GM19372 (cell line): ENCODE measurements at regions not wholly inside any gene's neighbourhood (a gene's known extent, or its start where the extent isn't known, plus 50 kb on each side); places are given as distances from the start of the nearest gene placed in this dataset.

Source experiments
- ATAC-seq: cut with Tn5 transposase; IDR thresholded peaks from one replicate; pipeline ENCODE4 v1.9.1; 2021; ENCODE audit warnings: mild to moderate bottlenecking, low read depth, moderate library complexity; ENCODE audit not compliant: unreplicated experiment

DNA sequence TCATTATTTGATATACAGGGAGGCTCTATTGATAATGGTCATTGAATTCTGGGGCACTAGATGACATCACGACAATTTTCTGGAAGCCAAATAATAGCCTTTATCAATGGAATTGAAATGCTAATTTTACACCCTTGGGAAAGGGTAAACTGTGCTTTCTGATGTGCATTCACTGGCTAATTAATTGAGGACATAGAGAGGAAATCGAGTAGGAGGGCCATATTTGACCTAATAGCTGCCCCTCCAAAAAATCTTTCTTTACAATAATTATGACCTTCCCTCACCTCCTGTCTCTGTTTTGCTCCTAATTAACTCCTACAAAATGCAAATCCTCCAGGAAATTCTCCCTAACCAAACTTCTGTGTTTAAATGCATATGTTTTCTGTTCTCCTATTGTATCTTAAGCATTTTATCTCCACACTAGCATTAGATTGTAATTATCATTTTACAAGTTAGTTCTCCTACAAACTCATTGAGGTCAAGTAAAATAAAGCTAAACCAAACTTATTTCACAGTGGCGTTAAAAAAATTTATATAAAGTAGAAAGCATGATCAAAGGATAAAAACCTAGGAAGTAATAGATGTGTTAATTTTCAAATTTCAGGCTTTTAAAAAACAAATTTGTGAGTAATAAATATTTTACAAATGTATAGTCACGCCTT lies 1414.0 kb upstream of the AGA start:
- no peak for ATAC-seq

DNA sequence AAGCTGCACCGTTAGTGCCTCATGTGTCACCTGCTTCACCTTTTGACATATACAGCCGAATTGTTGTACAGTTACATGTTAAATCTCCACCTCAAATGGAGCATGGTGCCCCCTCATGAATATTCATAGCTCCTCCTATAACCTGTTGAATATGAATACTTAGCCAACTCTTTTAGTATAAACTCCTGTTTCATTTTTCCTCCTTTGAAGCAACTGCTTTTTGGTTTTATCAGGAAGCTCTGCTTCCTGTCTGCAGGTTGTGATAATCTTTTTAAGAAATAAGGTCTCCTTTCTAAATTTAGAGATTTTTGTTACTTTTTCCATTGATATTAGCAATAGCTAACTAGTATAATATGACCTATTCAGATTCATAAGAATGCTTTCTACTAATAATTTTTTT lies 1429.2 kb upstream of the AGA start:
- ATAC-seq, result no peak

DNA sequence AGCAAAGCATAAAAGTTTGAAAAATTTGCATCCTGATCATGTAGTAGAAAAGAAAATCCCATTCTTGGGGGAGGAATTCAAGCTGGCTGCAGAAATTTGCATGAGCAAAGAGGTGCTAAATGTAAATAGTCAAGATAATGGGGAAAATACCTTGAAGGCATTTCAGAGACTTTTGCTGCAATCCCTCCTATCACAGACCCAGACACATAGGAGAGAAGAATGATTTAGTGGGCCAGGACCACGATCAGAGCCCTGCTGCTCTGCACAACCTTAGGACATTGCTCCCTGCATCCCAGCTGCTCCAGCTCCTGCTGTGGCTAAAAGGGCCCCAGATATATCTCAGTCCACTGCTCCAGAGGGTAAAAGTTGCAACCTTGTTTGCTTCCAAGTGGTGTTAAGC lies 1439.7 kb upstream of the AGA start:
- ATAC-seq, result no peak

DNA sequence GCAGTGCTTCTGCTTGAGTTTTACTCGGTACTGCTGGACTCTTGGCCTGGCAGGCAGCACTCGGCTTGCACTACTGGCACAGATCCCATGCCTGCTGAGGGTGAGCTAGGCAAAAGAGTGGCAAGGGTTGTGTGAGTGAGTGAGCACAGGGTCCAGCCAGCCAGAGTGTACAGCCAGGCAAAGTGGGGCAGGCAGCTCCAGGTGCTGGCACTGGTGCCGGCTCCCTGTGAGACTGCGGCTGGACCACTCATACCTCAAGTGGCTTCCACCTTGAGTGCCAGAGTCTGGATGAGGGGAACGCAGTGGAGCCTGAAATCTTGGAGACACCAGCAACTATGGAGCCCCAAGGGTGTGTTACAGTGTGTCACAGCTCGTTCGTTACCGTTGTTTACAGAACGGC lies 1451.9 kb upstream of the AGA start:
- ATAC-seq, result no peak

DNA sequence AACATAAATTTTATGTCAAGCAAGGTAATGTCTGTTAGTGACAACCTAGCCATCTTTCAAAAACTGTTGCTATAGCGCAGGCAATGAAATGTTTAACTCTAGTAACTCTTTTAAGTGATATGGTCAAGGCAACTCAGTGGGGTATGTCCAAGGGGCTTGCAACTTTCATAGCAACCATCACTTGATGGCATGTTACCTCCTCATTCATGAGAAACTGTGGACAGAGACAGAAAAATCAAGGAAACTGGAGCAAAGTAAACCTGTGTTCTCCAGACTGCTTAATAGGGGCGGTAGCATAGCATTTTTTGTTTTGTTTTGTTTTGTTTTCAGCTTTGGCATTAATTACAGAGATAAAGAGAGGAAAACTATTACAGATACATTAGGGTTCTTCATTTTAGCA lies 1456.8 kb upstream of the AGA start:
- no peak for ATAC-seq

DNA sequence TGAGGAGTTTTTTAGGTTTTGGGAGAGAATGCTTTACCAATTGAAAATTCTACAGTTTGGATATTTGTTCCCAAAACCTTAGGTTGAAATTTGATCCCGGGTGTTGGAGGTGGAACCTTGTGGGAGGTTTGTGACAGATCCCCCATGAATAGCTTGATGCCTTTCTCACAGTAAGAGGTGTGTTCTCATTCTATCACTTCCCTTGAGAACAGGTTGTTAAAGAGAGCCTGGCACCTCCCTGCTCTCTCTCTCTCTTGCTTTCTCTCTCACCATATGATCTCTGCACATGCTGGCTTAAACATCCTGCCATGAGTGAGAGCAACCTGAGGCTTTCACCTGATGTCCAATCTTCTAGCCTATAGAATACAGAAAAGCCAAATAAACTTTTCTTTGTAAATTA lies 1475.5 kb upstream of the AGA start:
- ATAC-seq, result no peak

DNA sequence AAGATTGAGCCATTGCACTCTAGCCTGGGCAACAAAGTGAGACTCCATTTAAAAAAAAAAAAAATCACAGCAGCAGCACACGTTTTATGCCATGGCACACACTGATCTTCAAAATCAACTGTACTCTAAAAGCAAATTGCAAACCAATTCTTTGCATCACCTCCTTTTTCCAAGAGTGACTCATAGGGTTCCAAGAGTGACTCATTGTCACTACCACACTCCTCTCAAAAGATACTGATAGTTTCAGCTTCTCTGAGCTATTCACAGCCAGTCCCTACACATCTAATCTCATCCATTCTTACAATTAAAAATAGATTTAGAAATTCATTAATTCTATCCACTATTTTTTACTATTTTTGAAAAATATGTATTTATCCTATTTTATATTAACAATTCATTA lies 1494.9 kb upstream of the AGA start:
- ATAC-seq, result no peak

DNA sequence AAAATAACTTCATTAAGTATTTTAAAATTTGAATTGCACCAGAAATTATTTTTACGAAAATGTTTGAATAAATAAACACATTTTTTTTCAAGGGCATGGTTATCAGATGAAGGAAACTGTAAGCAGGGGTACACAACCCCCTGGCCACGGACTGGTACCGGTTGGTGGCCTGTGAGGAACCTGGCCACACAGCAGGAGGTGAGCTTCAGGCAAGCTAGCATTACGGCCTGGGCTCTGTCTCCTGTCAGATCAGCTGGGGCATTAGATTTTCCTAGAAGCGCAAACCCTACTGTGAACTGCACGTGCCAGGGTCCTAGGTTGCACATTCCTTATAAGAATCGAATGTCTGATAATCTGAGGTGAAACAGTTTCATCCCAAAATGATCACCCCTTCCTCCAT lies 1499.7 kb upstream of the AGA start:
- ATAC-seq, result no peak

DNA sequence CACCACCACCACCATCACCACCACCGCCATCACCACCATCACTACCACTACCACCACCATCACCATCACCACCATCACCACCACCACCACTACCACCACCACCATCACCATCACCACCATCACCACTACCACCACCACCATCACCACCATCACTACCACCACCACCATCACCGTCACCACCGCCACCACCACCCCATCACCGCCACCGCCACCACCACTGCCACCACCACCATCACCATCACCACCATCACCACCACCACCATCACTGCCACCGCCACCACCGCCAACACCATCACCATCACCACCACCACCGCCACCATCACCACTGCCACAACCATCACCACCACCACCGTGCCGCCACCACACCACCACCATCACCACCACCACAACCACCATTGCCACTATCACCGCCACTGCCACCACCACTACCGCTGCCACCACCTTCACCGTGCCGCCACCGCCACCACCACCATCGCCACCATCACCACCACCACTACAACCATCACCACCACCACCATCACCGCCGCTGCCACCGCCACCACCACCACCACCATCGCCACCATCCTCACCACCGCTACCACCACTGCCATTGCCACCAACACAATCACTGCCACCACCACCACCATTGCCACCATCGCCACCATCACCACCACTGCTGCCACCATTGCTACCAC lies 1511.3 kb upstream of the AGA start:
- ATAC-seq, result no peak

DNA sequence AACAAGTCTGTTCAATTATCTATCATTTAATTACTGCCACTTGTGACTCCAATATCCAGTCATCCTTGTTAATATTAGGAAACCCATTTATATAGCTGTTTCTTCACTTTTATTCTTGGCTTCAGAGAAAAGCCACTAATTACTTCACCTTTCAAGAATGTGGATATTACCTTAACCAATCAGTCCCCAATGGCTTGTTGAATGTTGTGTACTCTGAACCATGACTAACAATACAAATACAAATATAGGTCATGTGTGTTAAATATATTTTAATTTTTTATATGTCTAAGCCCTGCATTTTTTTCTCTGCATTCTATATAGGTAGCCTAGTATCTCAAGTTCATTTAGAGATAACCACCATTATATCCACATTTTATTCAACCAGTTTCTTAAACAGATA lies 1513.4 kb upstream of the AGA start:
- ATAC-seq, result no peak

DNA sequence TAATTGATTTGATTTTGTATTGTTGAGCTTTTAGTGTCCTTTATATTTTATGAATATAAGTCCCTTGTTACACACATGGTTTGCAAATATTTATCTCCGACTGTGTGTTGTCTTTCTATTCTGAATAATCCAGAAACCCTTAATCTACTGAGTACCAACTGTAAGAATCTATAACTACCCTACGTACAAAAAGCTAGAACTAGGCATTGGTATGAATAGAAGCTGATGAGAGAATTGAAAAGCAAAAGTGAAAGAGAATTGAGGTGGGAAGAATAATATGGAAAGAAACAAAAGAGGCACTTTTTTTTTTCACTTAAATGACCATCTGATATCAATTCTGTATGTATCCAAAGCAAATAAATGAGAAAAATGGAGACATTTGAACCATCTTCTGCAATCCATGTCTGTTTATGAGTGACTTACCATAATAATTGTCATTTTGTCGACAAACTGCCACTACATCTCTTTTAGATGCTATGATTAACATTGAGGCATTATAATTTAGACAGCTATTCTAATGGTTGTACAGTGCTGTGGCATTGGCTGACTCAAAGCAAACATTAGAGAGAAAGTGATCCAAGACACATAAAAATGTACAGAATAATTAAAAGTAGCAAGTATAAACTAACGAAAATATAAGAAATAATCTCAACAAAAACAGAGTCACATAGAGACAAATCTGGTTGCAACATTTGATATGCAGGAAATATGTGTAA lies 1516.6 kb upstream of the AGA start:
- ATAC-seq, result no peak

DNA sequence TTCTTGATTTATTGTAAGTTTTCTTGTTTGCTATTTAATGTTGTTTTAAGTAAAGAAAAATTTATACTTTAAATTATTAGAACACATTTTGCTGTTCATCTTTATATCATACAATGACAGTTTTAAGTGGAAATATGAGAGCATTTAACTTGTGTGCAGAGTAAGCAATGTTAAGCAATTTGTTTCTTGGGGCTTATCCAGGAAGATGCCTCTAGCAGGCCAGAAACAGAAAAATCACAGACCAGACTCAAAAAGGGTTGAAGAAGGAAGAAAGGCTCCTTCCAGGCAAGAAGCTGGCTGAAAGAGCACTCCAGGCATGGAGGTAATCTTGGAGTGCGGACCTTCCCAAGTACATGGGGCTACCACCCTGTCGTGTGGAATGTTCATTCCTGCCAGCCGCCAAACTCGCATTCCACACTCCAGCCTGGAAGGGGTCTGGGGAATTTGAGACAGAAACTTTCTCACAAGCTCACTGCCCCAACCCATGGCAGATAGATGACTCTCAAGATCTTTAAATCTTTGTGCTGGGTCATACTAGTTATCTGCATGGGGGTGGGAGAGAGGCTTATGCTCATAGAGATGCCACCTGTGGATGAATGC lies 1521.3 kb upstream of the AGA start:
- ATAC-seq, result no peak

DNA sequence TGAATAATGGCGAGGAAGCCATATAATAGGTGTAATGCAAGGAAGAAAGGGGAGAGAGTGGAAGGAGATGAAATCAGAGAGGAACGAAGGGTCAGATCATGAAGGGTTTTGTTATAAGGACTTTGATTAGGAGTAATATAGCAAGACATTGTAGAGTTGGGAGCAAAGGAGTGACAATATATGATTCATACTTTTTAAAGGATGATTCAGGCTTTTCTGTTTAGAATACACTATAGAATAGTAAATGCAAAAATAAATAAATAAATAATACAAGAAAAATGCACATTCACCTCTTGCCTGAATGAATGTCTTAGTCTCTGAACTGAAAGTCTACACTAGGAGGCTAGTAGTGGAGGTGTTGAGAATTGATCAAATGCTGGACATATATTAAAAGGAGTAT lies 1524.4 kb upstream of the AGA start:
- no peak for ATAC-seq

DNA sequence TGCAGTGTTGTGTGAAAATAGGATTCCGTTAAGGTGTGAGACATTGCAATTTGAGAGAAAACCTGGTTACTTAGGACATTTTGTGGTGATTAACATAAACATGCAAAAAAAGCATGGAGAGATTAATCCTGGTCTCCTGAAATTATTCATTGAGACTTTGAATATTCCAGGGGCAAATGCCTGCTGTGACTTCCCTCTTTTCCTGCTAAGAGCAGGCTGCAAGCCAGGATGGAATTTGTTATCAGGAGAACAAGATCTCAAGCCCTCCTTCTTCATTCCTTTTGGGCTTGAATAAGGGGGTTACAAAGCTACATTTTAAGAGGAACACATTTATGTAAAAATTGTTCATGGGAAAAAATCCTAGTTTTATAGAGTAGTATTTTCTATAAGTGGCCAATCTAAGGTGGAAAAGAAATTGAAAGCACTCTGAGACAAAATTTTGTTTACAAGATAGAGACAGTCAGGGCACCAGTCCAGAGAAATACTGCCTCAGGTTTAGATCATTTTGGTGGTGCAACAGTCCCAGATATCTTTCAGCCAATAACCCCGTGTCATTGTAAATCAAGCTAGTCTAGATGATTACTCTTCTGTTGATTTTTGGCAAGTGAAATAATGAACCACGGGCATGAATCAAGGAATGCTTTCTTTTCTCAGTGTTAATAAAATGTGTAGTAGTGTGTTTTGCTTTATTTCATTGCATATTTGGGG lies 1528.3 kb upstream of the AGA start:
- ATAC-seq, result no peak

DNA sequence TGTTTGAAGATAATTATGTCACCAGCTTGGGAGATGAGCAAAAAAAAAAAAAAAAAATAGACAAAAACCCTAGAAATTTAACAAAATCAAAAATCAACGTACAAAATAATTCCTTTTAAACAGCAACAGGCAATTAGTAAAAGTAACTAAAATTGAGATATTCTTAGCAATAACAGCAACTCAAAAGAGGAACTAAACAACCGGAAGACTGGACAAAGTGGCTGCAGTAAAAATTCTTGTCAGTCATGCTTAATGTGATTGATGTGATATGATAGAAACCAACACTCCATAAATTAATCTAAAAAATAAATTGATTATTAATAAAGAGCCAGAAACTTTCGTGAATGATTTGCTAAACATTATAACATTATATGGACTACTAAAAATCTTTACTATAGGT lies 1534.6 kb upstream of the AGA start:
- no peak for ATAC-seq

DNA sequence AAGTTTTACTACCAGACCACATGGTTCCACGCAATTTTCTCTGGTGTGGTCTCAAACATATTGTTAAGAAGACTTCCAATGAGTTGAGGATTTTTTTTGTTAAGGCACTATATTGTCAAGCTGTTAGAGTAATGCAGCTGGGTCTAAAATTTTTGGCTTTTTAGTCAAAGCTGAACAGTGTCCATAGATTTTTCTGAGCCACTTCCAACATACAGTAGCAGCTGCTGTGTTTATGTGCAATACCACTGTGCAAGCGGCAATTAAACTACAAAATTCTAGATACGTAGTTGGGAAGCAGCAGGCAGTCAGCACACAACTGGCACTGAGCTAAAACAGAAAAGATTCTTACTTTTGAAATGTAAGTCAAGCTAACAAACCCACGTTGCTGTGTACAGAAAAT lies 1551.1 kb upstream of the AGA start:
- no peak for ATAC-seq

DNA sequence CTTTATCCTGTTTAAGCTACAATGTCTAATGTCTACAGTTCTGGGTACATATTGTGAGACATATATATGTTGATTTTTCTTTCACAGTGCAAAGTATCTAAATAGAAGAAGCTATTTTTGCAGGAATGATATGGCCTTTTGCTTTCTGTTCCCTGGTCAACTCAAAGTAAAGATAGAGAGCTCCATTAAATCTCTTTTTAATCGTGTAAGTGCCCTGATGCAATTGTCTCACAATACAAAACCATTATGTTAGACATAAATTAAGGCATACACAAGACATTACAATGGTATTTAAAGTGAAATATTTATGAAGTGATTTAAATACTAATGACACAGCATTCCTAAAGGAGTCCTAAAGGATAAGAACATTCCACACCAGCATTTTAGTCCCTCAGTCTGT lies 1559.7 kb upstream of the AGA start:
- no peak for ATAC-seq

DNA sequence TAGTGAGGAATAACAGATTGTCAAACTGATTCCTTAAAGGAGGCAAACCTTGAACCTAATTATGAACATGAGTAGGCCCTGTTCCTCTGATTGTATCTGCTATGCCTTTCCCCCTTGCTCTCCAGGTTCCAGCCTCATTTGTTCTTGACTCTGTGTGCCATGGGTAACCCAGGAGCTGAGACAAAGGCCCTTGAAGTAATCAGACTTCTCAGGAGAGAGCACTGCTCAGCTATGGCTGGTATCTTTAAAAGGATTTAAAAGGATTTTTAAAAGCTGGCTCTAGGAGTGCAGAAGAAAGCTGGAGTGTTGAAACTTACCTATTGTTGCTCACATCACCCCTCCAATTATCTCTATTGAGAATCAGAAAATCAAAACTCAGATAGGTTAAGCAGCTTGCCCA lies 1565.5 kb upstream of the AGA start:
- ATAC-seq, result no peak

DNA sequence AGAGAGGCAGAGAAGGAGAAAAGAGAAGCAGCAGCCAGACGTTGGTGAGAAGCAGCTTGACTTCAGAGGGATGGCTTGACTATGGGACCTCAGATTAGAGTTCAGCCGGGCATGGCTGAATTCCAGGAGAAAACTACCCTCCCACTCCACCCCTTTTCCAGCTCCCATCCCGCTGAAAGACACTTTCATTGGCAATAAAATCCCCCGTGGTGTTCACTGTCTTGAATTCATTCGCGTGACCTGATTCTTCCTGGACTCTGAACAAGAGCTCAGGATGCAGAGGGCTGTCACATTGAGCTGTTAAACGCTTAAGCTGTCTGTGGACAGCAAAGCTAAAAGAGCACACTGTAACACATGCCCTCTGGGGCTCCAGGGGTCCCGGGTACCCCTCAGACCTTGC lies 1575.3 kb upstream of the AGA start:
- no peak for ATAC-seq

DNA sequence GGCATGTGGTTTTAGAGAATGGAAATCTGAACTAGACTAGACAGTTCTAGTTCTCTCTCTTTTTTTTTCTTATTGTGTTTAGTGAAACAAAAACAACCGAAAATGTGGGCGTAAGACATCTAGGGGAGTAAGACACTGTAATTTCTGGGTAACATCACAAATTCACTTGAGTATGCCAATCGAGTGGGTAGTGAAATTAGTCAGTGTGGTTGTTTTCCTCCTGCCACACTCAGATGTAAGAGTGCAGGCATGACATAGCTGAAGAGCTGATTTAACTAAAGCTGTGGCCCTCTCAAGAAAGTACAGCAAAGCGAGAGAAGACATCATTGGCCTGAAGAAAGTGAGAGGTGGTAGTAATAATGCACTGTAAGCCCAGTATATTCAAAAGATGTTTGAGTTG lies 1585.3 kb upstream of the AGA start:
- no peak for ATAC-seq

DNA sequence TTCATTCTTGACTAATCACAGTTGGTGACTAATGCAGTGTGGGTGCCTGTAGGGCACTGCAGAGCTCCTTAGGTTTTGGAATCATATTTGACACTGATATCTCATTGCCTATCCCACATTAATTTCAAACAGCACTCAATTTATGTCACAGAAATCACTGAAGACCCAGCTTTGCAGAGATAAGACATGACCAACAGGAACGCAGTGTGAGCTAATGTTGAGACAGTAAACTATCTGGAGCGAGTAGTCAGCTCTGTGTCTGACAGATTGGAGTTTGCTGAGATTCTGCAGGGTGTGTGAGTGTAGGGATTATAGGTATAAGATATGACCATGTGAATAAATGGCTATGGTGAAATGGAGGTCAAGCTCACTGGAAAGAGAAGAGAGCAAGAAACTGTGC lies 1586.1 kb upstream of the AGA start:
- ATAC-seq, result no peak
